Neural cell (in vitro differentiated cells): ENCODE measurements at regions not wholly inside any gene's neighbourhood (a gene's known extent, or its start where the extent isn't known, plus 50 kb on each side); places are given as distances from the start of the nearest gene placed in this dataset.

Source experiments
- CTCF ChIP-seq: fragments of 450-650 bp; IDR thresholded peaks from 2 replicates; pipeline ENCODE4 v1.5.1; 2014; ENCODE audit warnings: antibody characterized with exemption, mild to moderate bottlenecking, moderate library complexity; ENCODE audit not compliant: poor library complexity, severe bottlenecking
- EP300 ChIP-seq: fragments of 450-650 bp; conservative IDR thresholded peaks from 2 replicates; pipeline ENCODE4 v1.6.1; 2014; ENCODE audit warnings: antibody characterized with exemption, mild to moderate bottlenecking, moderate library complexity; ENCODE audit not compliant: poor library complexity, severe bottlenecking
- EZH2 ChIP-seq: fragments of 200-600, 300-800 bp; shearing (Covaris generic), sonication (generic); IDR thresholded peaks from 2 replicates; pipeline ENCODE4 v1.6.1; 2014; ENCODE audit warnings: antibody characterized with exemption, low read length, borderline replicate concordance, mild to moderate bottlenecking; ENCODE audit not compliant: insufficient read depth, poor library complexity, severe bottlenecking
- POLR2AphosphoS5 ChIP-seq: IDR thresholded peaks from 2 replicates; pipeline ENCODE4 v1.6.1; 2012
- RAD21 ChIP-seq: fragments of 450-650 bp; conservative IDR thresholded peaks from 2 replicates; pipeline ENCODE4 v1.6.1; 2014; ENCODE audit warnings: antibody characterized with exemption, mild to moderate bottlenecking, moderate library complexity
- REST ChIP-seq: IDR thresholded peaks from 2 replicates; pipeline ENCODE4 v1.6.1; 2012; ENCODE audit warnings: borderline replicate concordance
- TAF1 ChIP-seq: IDR thresholded peaks from 2 replicates; pipeline ENCODE4 v1.6.1; 2012; ENCODE audit warnings: low read depth

- TF ChIP-seq REST (no peak), EP300 (no peak), EZH2 (no peak), CTCF (no peak), POLR2AphosphoS5 (no peak), RAD21 (no peak), TAF1 (no peak)
These were observed 517.7 kb upstream of the PSMD7 start for GRCh38 chr16:73778887-73779286.
